MCF 10A (cell line): ENCODE measurements at regions not wholly inside any gene's neighbourhood (a gene's known extent, or its start where the extent isn't known, plus 50 kb on each side); places are given as distances from the start of the nearest gene placed in this dataset.
A peak's percentile ranks its signal among the peaks of the same experiment; 100 is the strongest.

ENCODE experiments used
- BruUV-seq: library from RNA; stranded (reverse); fragments of 400-500 nt; replicated peaks from 2 replicates; lab custom pipeline; 2021; lab: Mats Ljungman, UMichigan
- CTCF ChIA-PET: fragments of 300-600 bp; sonication (Branson Sonifier 250); formaldehyde crosslinking; extraction: SDS; loops from one replicate; lab custom pipeline; 2021; ENCODE audit warnings: antibody characterized with exemption, inconsistent platforms; lab: Yijun Ruan, JAX
- POLR2A ChIA-PET: fragments of 300-600, 350-650 bp; sonication (Branson Sonifier 250); formaldehyde crosslinking; extraction: SDS; loops from one replicate; lab custom pipeline; 2020; ENCODE audit warnings: antibody characterized with exemption, inconsistent platforms; lab: Yijun Ruan, JAX
- DNase-seq: peaks from one replicate; pipeline ENCODE4 v3.0.0-alpha.2; 2018; ENCODE audit not compliant: unreplicated experiment
- H3K27ac Mint-ChIP-seq: one replicate; pipeline ENCODE4 v1.8.0; 2022; ENCODE audit warnings: mild to moderate bottlenecking, low read depth, mixed read lengths; ENCODE audit not compliant: unreplicated experiment
- H3K27me3 Mint-ChIP-seq: one replicate; pipeline ENCODE4 v1.8.0; 2022; ENCODE audit warnings: mixed read lengths; ENCODE audit not compliant: insufficient read depth, unreplicated experiment
- H3K36me3 Mint-ChIP-seq: one replicate; pipeline ENCODE4 v1.8.0; 2022; ENCODE audit warnings: mild to moderate bottlenecking, moderate library complexity, mixed read lengths; ENCODE audit not compliant: insufficient read depth, unreplicated experiment
- H3K4me1 Mint-ChIP-seq: one replicate; pipeline ENCODE4 v1.8.0; 2022; ENCODE audit warnings: mixed read lengths; ENCODE audit not compliant: insufficient read depth, unreplicated experiment
- H3K4me3 Mint-ChIP-seq: one replicate; pipeline ENCODE4 v1.8.0; 2022; ENCODE audit warnings: mild to moderate bottlenecking, moderate library complexity, mixed read lengths; ENCODE audit not compliant: unreplicated experiment
- H3K9me3 Mint-ChIP-seq: one replicate; pipeline ENCODE4 v1.8.0; 2022; ENCODE audit warnings: mixed read lengths; ENCODE audit not compliant: unreplicated experiment
- intact Hi-C: fragments of 100-400 bp; cut with micrococcal nuclease; formaldehyde crosslinking; loops from 2 replicates; pipeline ENCODE4 v1.14.1; 2022
- TF ChIP-seq, protein P1 (sequence below): fragments of 200-600 bp; IDR thresholded peaks from one replicate; pipeline ENCODE4 v1.8.0; 2022; ENCODE audit warnings: antibody characterized with exemption, mild to moderate bottlenecking; ENCODE audit not compliant: unreplicated experiment

GRCh38 chr1:112188611-112189010 is 199.1 kb upstream of the KCND3 start:
- Mint-ChIP-seq H3K4me1 (no peaks in the 10 kb centered on the region), H3K36me3 (no peaks in the 10 kb centered on the region), H3K9me3 (no peaks in the 10 kb centered on the region), H3K27me3 (peaks cover 53% of the 10 kb centered on the region), H3K4me3 (no peak overlapping the region), H3K27ac (no peak overlapping the region)
- ChIA-PET POLR2A (no interaction called here), CTCF (no interaction called here)
- intact Hi-C loops, result no loop called here
- TF ChIP-seq, protein P1, sequence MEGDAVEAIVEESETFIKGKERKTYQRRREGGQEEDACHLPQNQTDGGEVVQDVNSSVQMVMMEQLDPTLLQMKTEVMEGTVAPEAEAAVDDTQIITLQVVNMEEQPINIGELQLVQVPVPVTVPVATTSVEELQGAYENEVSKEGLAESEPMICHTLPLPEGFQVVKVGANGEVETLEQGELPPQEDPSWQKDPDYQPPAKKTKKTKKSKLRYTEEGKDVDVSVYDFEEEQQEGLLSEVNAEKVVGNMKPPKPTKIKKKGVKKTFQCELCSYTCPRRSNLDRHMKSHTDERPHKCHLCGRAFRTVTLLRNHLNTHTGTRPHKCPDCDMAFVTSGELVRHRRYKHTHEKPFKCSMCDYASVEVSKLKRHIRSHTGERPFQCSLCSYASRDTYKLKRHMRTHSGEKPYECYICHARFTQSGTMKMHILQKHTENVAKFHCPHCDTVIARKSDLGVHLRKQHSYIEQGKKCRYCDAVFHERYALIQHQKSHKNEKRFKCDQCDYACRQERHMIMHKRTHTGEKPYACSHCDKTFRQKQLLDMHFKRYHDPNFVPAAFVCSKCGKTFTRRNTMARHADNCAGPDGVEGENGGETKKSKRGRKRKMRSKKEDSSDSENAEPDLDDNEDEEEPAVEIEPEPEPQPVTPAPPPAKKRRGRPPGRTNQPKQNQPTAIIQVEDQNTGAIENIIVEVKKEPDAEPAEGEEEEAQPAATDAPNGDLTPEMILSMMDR, result no peak
- BruUV-seq, result no TSS peak
- DNase-seq, result no peak

DNA sequence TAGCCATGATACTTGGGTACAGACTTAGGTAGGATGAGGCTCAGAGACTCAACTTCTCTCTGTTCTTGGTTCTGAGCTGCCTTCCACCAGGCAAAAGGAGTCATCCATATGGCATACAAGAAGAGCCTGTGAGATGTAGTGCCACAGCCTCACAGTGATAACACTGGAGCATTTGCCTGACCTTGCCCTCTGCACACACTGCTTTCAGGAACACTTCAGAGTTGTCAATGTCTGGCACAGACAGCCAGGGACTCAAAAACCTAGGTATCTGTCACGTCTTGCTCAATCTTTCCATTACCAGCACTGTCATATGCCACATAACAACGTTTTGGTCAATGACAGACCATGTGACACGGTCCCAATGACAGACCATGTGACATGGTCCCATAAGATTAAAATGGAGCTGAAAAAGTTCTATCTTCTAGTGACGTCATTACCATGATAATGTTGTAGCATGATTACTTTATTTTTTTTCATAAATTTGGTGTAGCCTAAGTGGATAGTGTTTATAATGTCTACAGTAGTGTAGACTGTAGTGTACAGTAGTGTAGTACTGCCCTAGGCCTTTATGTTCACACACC is 199.9 kb upstream of the CTTNBP2NL start:
- Mint-ChIP-seq H3K4me1 (no peaks in the 10 kb centered on the region), H3K9me3 (no peaks in the 10 kb centered on the region), H3K4me3 (no peak overlapping the region), H3K27ac (no peak overlapping the region), H3K36me3 (no peaks in the 10 kb centered on the region), H3K27me3 (peaks cover 43% of the 10 kb centered on the region)
- BruUV-seq, result no TSS peak
- POLR2A ChIA-PET, result no interaction called here
- no peak for DNase-seq
- CTCF ChIA-PET, result interaction anchor here (1.1 kb wide), 1 partner anchor 427 kb away, joined by 3 read pairs; no protein-coding TSS in a partner anchor
- TF ChIP-seq, protein P1, result no peak
- intact Hi-C loops, result no loop called here

DNA sequence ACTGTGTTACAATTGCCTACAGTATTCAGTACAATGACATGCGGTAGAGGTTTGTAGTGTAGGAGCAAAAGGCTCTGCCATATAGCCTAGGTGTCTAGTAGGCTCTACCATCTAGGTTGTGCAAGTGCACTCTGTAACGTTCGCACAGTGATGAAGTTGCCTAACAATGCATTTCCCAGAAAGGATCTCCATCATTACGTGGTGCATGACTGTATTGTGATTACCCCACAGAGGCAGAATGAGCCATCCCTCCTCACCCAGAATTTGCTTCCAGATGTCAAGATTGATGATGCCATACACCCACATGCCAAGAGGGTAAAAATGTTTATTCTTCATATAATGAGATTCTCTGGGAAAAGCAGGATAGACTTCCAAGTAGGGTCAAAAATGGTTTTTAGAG is 199.3 kb upstream of the CTTNBP2NL start:
- DNase-seq, result peak; percentile 29
- CTCF ChIA-PET, result interaction anchor here (1.1 kb wide), 1 partner anchor 427 kb away, joined by 3 read pairs; no protein-coding TSS in a partner anchor
- Mint-ChIP-seq H3K9me3 (no peaks in the 10 kb centered on the region), H3K27me3 (peaks cover 38% of the 10 kb centered on the region), H3K27ac (no peak overlapping the region), H3K4me1 (no peaks in the 10 kb centered on the region), H3K36me3 (no peaks in the 10 kb centered on the region), H3K4me3 (no peak overlapping the region)
- no TSS peak for BruUV-seq
- POLR2A ChIA-PET, result no interaction called here
- TF ChIP-seq, protein P1, result no peak
- intact Hi-C loops, result no loop called here

DNA sequence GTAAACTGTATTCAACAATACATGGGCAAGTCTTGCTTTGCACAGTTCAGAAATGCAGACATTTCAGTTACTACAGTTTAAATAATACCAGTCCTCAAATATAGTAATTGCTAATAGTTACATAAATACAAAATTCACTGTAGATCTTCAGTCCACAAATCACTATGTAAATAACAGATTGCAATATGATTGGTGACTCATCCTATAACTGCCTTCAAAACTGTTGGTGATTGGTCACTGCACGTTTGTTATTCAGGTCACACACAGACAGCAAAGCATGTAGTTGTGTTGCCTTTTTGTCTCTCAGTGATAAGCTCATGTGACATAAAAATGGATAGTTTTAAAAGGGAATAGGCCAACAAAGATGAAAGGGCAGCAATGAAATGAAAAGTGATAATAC is 186.5 kb upstream of the CTTNBP2NL start:
- H3K9me3 Mint-ChIP-seq, result no peaks in the 10 kb centered on the region
- BruUV-seq, result no TSS peak
- ChIA-PET POLR2A (no interaction called here), CTCF (no interaction called here)
- H3K27ac Mint-ChIP-seq, result no peak overlapping the region
- peak; percentile 20 for DNase-seq
- H3K4me1 Mint-ChIP-seq, result no peaks in the 10 kb centered on the region
- TF ChIP-seq, protein P1, result no peak
- H3K27me3 Mint-ChIP-seq, result peaks cover 42% of the 10 kb centered on the region
- no peaks in the 10 kb centered on the region for H3K36me3 Mint-ChIP-seq
- no peak overlapping the region for H3K4me3 Mint-ChIP-seq
- intact Hi-C loops, result no loop called here
